Neural progenitor cell (in vitro differentiated cells): ENCODE measurements at regions not wholly inside any gene's neighbourhood (a gene's known extent, or its start where the extent isn't known, plus 50 kb on each side); places are given as distances from the start of the nearest gene placed in this dataset.

Experiments
- EZH2 ChIP-seq: fragments of 200-600 bp; sonication (generic); IDR thresholded peaks from 2 replicates; pipeline ENCODE4 v1.6.1; 2017; ENCODE audit warnings: antibody characterized with exemption, mild to moderate bottlenecking, moderate library complexity
- EZH2phosphoT487 ChIP-seq: fragments of 200-600 bp; sonication (generic); IDR thresholded peaks from 2 replicates; pipeline ENCODE4 v1.6.1; 2017; ENCODE audit warnings: antibody characterized with exemption
- TF ChIP-seq, protein P1 (sequence below): fragments of 200-600 bp; sonication (generic); IDR thresholded peaks from 2 replicates; pipeline ENCODE4 v1.5.1; 2017; ENCODE audit warnings: antibody characterized with exemption, mild to moderate bottlenecking

DNA sequence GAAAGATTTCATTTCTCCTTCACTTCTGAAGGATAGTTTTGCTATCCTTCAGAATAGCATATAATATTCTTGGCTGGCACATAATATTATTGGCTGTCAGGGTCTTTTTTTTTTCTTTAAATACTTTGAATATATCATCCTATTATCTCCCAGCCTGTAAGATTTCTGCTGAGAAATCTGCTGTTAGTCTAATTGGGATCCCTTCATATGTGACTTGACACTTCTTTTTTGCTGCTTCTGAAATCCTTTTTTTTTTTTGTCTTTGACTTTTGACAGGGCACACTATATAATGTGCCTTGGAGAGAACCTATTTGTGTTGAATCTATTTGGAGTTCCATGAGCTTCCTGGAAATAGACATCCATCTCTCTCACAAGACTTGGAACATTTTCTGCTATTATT is 136.9 kb upstream of the UBL3 start:
- TF ChIP-seq, protein P1, sequence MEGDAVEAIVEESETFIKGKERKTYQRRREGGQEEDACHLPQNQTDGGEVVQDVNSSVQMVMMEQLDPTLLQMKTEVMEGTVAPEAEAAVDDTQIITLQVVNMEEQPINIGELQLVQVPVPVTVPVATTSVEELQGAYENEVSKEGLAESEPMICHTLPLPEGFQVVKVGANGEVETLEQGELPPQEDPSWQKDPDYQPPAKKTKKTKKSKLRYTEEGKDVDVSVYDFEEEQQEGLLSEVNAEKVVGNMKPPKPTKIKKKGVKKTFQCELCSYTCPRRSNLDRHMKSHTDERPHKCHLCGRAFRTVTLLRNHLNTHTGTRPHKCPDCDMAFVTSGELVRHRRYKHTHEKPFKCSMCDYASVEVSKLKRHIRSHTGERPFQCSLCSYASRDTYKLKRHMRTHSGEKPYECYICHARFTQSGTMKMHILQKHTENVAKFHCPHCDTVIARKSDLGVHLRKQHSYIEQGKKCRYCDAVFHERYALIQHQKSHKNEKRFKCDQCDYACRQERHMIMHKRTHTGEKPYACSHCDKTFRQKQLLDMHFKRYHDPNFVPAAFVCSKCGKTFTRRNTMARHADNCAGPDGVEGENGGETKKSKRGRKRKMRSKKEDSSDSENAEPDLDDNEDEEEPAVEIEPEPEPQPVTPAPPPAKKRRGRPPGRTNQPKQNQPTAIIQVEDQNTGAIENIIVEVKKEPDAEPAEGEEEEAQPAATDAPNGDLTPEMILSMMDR = no peak
- TF ChIP-seq EZH2phosphoT487 (no peak), EZH2 (no peak)
